CD14-positive monocyte (primary cell): ENCODE measurements at regions not wholly inside any gene's neighbourhood (a gene's known extent, or its start where the extent isn't known, plus 50 kb on each side); places are given as distances from the start of the nearest gene placed in this dataset.

ENCODE experiments used
- DNase-seq, 3 donors: peaks; one replicate each; pipeline ENCODE4 v3.0.0-alpha.2; 2011 to 2022
- H2AFZ ChIP-seq: 2 replicates; pipeline ENCODE4 v1.6.0; 2012; ENCODE audit warnings: mild to moderate bottlenecking, low read depth, low read length, inconsistent platforms; ENCODE audit not compliant: insufficient read depth, poor library complexity, severe bottlenecking
- H3K27ac ChIP-seq, 2 donors: 1 replicate in 1 of 2; 2 replicates in 1 of 2; pipeline ENCODE4 v1.5.1; 2012 to 2013; ENCODE audit warnings: low read length in 2 of 2, control low read depth in 1 of 2, inconsistent platforms in 1 of 2, low read depth in 1 of 2, mild to moderate bottlenecking in 1 of 2
- H3K27me3 ChIP-seq, 2 donors: one replicate each; pipeline versions ENCODE4 v1.6.0 to v1.6.1; 2011 to 2013; ENCODE audit warnings: low read length in 2 of 2; ENCODE audit not compliant: control insufficient read depth in 2 of 2, insufficient read depth in 2 of 2
- H3K36me3 ChIP-seq, 2 donors: replicated peaks in 1 of 2; 1 replicate in 1 of 2; 2 replicates in 1 of 2; pipeline versions ENCODE4 v1.5.1 to v1.6.1; 2012 to 2013; ENCODE audit warnings: low read length in 2 of 2, control low read depth in 1 of 2, inconsistent platforms in 1 of 2, mild to moderate bottlenecking in 1 of 2; ENCODE audit not compliant: insufficient read depth in 2 of 2, control insufficient read depth in 1 of 2
- H3K4me1 ChIP-seq, 2 donors: 1 replicate in 1 of 2; 2 replicates in 1 of 2; pipeline versions ENCODE4 v1.5.1 to v1.6.1; 2012 to 2013; ENCODE audit warnings: low read length in 2 of 2, control low read depth in 1 of 2, inconsistent platforms in 1 of 2, mild to moderate bottlenecking in 1 of 2, moderate library complexity in 1 of 2; ENCODE audit not compliant: insufficient read depth in 2 of 2, control insufficient read depth in 1 of 2
- H3K4me2 ChIP-seq: replicated peaks from 2 replicates; pipeline ENCODE3; 2012; ENCODE audit warnings: low read length, moderate library complexity, mild to moderate bottlenecking; ENCODE audit not compliant: poor library complexity, severe bottlenecking; ENCODE audit errors: extremely low read depth
- H3K4me3 ChIP-seq, 3 experiments: fragments of 200-600 bp in 1 of 3; sonication (generic) in 1 of 3; replicated peaks in 1 of 3; 1 replicate in 2 of 3; 2 replicates in 1 of 3; pipeline ENCODE4 v1.5.1; 2011 to 2013; ENCODE audit warnings: low read length in 3 of 3, mild to moderate bottlenecking in 3 of 3, control low read depth in 2 of 3, low read depth in 2 of 3, inconsistent platforms in 1 of 3, moderate library complexity in 1 of 3
- H3K79me2 ChIP-seq: 2 replicates; pipeline ENCODE4 v1.6.0; 2012; ENCODE audit warnings: mild to moderate bottlenecking, control low read depth, inconsistent platforms, low read length, moderate library complexity; ENCODE audit not compliant: insufficient read depth
- H3K9ac ChIP-seq: 2 replicates; pipeline ENCODE4 v1.6.0; 2017; ENCODE audit warnings: low read length, mild to moderate bottlenecking; ENCODE audit not compliant: insufficient read depth, poor library complexity, severe bottlenecking
- H3K9me3 ChIP-seq, 2 donors: replicated peaks in 1 of 2; 1 replicate in 1 of 2; 2 replicates in 1 of 2; pipeline versions ENCODE4 v1.5.1 to v1.6.1; 2012 to 2013; ENCODE audit warnings: low read length in 2 of 2, control low read depth in 1 of 2; ENCODE audit not compliant: control insufficient read depth in 1 of 2, insufficient read depth in 1 of 2
- H4K20me1 ChIP-seq: 2 replicates; pipeline ENCODE4 v1.6.0; 2012; ENCODE audit warnings: mild to moderate bottlenecking, low read length, control low read depth, moderate library complexity; ENCODE audit not compliant: insufficient read depth
- H3K27ac Mint-ChIP-seq, 7 donors: one replicate each; pipeline ENCODE4 v1.8.0; 2020; ENCODE audit warnings: mild to moderate bottlenecking in 7 of 7, mixed read lengths in 7 of 7, moderate library complexity in 6 of 7, inconsistent platforms in 2 of 7
- H3K27me3 Mint-ChIP-seq, 3 donors: one replicate each; pipeline ENCODE4 v1.8.0; 2021 to 2022; ENCODE audit warnings: low read depth in 3 of 3, mild to moderate bottlenecking in 3 of 3, mixed read lengths in 3 of 3, moderate library complexity in 3 of 3, inconsistent platforms in 1 of 3
- H3K36me3 Mint-ChIP-seq, 2 donors: one replicate each; pipeline ENCODE4 v1.8.0; 2020; ENCODE audit warnings: mixed read lengths in 2 of 2, inconsistent platforms in 1 of 2, mild to moderate bottlenecking in 1 of 2
- H3K4me1 Mint-ChIP-seq: one replicate; pipeline ENCODE4 v1.8.0; 2020; ENCODE audit warnings: mild to moderate bottlenecking, mixed read lengths
- H3K4me3 Mint-ChIP-seq, 2 donors: one replicate each; pipeline ENCODE4 v1.8.0; 2020; ENCODE audit warnings: mild to moderate bottlenecking in 2 of 2, mixed read lengths in 2 of 2, moderate library complexity in 1 of 2
- H3K9me3 Mint-ChIP-seq, 7 donors: one replicate each; pipeline ENCODE4 v1.8.0; 2020 to 2022; ENCODE audit warnings: mixed read lengths in 7 of 7, mild to moderate bottlenecking in 6 of 7, moderate library complexity in 6 of 7, inconsistent platforms in 2 of 7
- CTCF ChIP-seq: fragments of 200-600 bp; IDR thresholded peaks from one replicate; pipeline ENCODE4 v1.8.0; 2022; ENCODE audit warnings: antibody characterized with exemption, mild to moderate bottlenecking
- WGBS: methylation state at CpG from one replicate; pipeline ENCODE4 v1.1.5; 2013; ENCODE audit warnings: missing lambda C conversion rate; ENCODE audit not compliant: insufficient coverage; 5-methylcytosine and 5-hydroxymethylcytosine counted together
- intact Hi-C, 2 donors: fragments of 100-400 bp; cut with micrococcal nuclease; formaldehyde crosslinking; loops; one replicate each; pipeline versions ENCODE4 v1.15.0 to v1.15.1; 2023

- no peak overlapping the region for H2AFZ ChIP-seq
- no peak overlapping the region for H3K4me3 ChIP-seq
- H3K9ac ChIP-seq: no peak overlapping the region
- no peak for DNase-seq
- no peak overlapping the region for H3K27ac ChIP-seq
- H3K27me3 ChIP-seq: no peaks in the 10 kb centered on the region
- H3K36me3 ChIP-seq: no peaks in the 10 kb centered on the region
- H3K9me3 Mint-ChIP-seq: peaks cover 0 to 15% (median 2%) of the 10 kb centered on the region in 7 donors
- peaks cover 8 to 11% of the 10 kb centered on the region in 2 donors for H3K9me3 ChIP-seq
- no peaks in the 10 kb centered on the region for H3K79me2 ChIP-seq
- no peaks in the 10 kb centered on the region for H3K36me3 Mint-ChIP-seq
- no peaks in the 10 kb centered on the region for H4K20me1 ChIP-seq
- no peaks in the 10 kb centered on the region for H3K4me1 Mint-ChIP-seq
- no peak overlapping the region for H3K4me3 Mint-ChIP-seq
- no peak overlapping the region for H3K4me2 ChIP-seq
- no peaks in the 10 kb centered on the region for H3K27me3 Mint-ChIP-seq
- no peaks in the 10 kb centered on the region for H3K4me1 ChIP-seq
- no peak for TF ChIP-seq CTCF
- H3K27ac Mint-ChIP-seq: no peak overlapping the region
- intact Hi-C loops: no loop called here
Measured at GRCh38 chr12:17278946-17279345, 673.0 kb upstream of the LMO3 start.

GRCh38 chr12:17276196-17276595 is 670.2 kb upstream of the LMO3 start:
- Histone ChIP-seq H3K27ac (no peak overlapping the region), H3K4me1 (no peaks in the 10 kb centered on the region), H3K4me3 (no peak overlapping the region), H3K27me3 (no peaks in the 10 kb centered on the region), H3K9me3 (peaks cover 4 to 10% of the 10 kb centered on the region in 2 donors), H3K36me3 (no peaks in the 10 kb centered on the region), H3K4me2 (no peak overlapping the region), H3K9ac (no peak overlapping the region), H3K79me2 (no peaks in the 10 kb centered on the region), H2AFZ (no peak overlapping the region), H4K20me1 (no peaks in the 10 kb centered on the region)
- no peak for TF ChIP-seq CTCF
- 93% methylated on average over 3 of the region's 5 CpGs for WGBS
- no peaks in the 10 kb centered on the region for H3K4me1 Mint-ChIP-seq
- H3K27me3 Mint-ChIP-seq: no peaks in the 10 kb centered on the region
- H3K9me3 Mint-ChIP-seq: peaks cover 0 to 13% (median 4%) of the 10 kb centered on the region in 7 donors
- H3K36me3 Mint-ChIP-seq: no peaks in the 10 kb centered on the region
- no peak for DNase-seq
- H3K4me3 Mint-ChIP-seq: no peak overlapping the region
- H3K27ac Mint-ChIP-seq: no peak overlapping the region
- intact Hi-C loops: no loop called here
